ENCODE measurements at regions not wholly inside any gene's neighbourhood (a gene's known extent, or its start where the extent isn't known, plus 50 kb on each side); places are given as distances from the start of the nearest gene placed in this dataset.

DNA sequence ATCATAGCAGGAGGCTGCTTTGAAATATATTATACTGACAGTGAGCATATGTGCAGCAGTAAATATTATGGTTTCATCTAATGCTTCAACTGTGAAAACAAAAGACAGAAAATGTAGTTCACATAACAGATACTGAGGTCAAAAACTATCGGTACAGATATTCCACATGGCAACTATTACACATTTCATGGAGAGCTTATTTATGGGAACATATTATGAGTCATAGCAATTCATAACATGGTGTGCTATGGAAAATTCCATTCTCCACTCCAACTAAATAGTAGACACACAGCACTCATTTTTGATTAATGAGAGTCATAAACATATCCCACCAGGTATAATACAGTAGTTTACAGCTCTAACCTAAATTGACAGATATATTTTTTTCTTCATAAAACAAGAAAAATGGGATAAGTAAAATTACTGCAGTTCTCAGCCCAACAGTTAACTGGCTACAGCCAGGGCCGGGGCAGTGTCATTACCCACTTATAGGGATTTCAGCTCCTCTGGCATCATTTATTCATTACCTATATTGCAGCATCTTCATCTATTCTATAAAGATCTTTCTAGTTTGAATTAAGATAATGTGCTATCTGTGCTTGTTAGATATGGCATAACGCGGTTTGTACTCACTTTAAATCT is 475.6 kb upstream of the KLF6 start:
- Histone ChIP-seq H3K27ac (peak overlapping the region in 2 of 3 donors; percentile 27 to 45), H3K4me1 (peaks cover 0 to 5% of the 10 kb centered on the region in 2 donors), H3K27me3 (no peaks in the 10 kb centered on the region), H3K36me3 (no peaks in the 10 kb centered on the region), H3K4me3 (replicated peaks in 1 of 3) (no peak overlapping the region), H3K9me3 (no peaks in the 10 kb centered on the region)
- intact Hi-C loops (cut with DNase I) = no loop called here
- DNase-seq = no peak
- no peak for TF ChIP-seq POLR2A (IDR thresholded peaks at IDR 0.05)
- TF ChIP-seq, protein P1, sequence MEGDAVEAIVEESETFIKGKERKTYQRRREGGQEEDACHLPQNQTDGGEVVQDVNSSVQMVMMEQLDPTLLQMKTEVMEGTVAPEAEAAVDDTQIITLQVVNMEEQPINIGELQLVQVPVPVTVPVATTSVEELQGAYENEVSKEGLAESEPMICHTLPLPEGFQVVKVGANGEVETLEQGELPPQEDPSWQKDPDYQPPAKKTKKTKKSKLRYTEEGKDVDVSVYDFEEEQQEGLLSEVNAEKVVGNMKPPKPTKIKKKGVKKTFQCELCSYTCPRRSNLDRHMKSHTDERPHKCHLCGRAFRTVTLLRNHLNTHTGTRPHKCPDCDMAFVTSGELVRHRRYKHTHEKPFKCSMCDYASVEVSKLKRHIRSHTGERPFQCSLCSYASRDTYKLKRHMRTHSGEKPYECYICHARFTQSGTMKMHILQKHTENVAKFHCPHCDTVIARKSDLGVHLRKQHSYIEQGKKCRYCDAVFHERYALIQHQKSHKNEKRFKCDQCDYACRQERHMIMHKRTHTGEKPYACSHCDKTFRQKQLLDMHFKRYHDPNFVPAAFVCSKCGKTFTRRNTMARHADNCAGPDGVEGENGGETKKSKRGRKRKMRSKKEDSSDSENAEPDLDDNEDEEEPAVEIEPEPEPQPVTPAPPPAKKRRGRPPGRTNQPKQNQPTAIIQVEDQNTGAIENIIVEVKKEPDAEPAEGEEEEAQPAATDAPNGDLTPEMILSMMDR (IDR thresholded peaks at IDR 0.05) = no peak
- 89 to 91% methylated on average over 4 of the region's 4 CpGs for WGBS, 2 donors

DNA sequence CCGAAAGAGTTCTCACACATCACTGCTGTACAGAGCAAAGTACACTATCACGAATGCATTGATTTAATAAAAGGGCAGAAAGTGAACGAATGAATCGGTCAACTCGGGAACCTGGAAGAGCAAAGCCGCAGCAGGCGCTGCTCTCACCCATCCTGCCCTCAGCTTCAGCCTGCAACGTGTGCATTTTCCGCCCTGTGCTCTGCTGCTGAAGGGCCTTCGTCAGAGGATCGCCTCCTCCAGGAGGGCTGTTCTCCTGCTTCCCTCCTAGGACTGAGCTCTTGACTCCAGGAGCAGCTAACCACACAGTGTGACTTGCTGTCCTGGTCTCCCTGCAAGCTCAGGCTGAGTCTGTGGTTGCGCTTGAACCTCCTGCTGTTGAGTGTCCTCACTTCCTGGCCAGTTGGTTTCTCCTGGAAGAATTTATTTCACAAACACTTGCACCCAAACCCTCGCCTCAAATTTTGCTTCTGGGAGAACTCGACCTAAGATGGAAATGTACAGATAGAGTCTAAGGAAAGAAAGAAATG is 473.0 kb upstream of the KLF6 start:
- no peak for DNase-seq
- H3K9me3 ChIP-seq = no peaks in the 10 kb centered on the region
- no peak overlapping the region for H3K27ac ChIP-seq
- no peaks in the 10 kb centered on the region for H3K4me1 ChIP-seq
- no peaks in the 10 kb centered on the region for H3K36me3 ChIP-seq
- H3K4me3 ChIP-seq (replicated peaks in 1 of 3) = no peak overlapping the region
- intact Hi-C loops (cut with DNase I) = no loop called here
- 91 to 92% methylated on average over 14 of the region's 14 CpGs for WGBS, 2 donors
- TF ChIP-seq, protein P1 (IDR thresholded peaks at IDR 0.05) = no peak
- no peak for TF ChIP-seq POLR2A (IDR thresholded peaks at IDR 0.05)
- H3K27me3 ChIP-seq = no peaks in the 10 kb centered on the region

- Histone ChIP-seq H3K27me3 (no peaks in the 10 kb centered on the region), H3K36me3 (no peaks in the 10 kb centered on the region), H3K4me1 (no peaks in the 10 kb centered on the region), H3K27ac (no peak overlapping the region), H3K9me3 (no peaks in the 10 kb centered on the region), H3K4me3 (replicated peaks in 1 of 3) (no peak overlapping the region)
- DNase-seq = no peak
- intact Hi-C loops (cut with DNase I) = no loop called here
- WGBS, 2 donors = 95 to 98% methylated on average over 2 of the region's 2 CpGs
- TF ChIP-seq POLR2A (IDR thresholded peaks at IDR 0.05) = no peak
- TF ChIP-seq, protein P1 (IDR thresholded peaks at IDR 0.05) = no peak
These were observed 472.0 kb upstream of the KLF6 start for GRCh38 chr10:4256971-4257370.

DNA sequence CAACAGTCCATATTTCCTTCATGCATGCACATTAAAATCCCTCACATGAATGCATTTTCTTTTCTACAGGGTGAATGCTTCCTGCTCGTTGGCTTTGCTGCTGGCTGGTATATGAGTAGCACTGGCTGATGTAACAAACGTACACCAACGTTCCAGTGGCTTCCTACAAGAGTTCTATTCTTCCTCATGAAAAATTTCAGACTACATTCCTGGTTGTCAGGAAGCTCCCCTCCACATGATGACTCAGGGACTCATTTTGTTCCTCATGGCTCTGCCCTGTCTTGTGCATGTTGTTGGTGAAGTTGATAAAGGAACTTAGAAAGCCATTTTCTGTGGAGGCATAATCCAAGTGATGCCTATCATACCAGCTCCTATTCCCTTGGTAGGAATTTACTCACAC is 470.7 kb upstream of the KLF6 start:
- no peaks in the 10 kb centered on the region for H3K4me1 ChIP-seq
- no peak overlapping the region for H3K27ac ChIP-seq
- TF ChIP-seq, protein P1 (IDR thresholded peaks at IDR 0.05) = no peak
- no peak for TF ChIP-seq POLR2A (IDR thresholded peaks at IDR 0.05)
- H3K27me3 ChIP-seq = no peaks in the 10 kb centered on the region
- no peaks in the 10 kb centered on the region for H3K9me3 ChIP-seq
- no peak for DNase-seq
- WGBS, 2 donors = 83 to 92% methylated on average over 3 of the region's 3 CpGs
- no peak overlapping the region for H3K4me3 ChIP-seq (replicated peaks in 1 of 3)
- no peaks in the 10 kb centered on the region for H3K36me3 ChIP-seq
- intact Hi-C loops (cut with DNase I) = no loop called here

DNA sequence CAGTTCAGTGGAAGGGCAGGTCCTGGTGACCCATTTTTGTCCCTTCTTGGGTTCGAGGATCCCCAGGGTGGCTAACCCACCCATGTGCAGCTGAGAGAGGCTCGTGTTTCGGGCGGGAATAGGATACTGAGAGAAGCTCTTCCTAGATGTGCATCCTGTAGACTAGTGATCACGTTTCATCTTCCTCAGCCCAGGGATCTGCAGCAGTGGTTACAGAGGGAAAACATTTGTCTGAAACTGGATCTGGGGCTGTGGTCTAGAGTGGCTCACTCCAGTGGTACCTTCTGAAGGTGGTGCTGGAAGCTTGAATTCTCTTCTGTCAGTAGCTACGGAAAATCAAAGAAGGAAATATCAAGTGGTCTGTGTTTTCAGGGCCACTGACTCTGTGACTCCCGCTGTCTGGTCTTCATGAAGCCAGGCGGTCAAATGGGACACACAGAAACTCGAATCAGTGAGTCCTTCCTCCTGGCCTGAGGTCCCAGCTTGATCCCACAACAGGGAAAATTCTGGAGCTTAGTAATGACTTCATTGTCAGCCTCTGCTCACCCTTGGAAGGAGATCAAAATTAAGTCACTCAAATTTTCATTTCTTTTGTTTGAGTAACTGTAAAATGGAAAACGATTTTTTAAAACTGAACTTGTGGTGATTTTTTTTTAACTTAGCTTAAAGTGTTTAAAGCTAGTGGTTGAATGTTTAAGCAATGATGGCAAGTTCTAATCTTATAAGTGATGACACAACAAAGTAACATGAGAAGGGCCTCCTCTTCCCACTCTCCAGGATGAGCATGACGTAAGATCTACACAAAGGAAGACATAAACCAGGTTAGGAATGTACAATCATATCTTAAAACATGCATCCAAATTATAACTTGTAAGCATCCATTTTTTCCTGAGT is 469.3 kb upstream of the KLF6 start:
- intact Hi-C loops (cut with DNase I) = no loop called here
- WGBS, 2 donors = 85 to 92% methylated on average over 11 of the region's 11 CpGs
- no peaks in the 10 kb centered on the region for H3K27me3 ChIP-seq
- no peaks in the 10 kb centered on the region for H3K9me3 ChIP-seq
- H3K4me3 ChIP-seq (replicated peaks in 1 of 3) = no peak overlapping the region
- H3K27ac ChIP-seq = no peak overlapping the region
- H3K36me3 ChIP-seq = no peaks in the 10 kb centered on the region
- TF ChIP-seq POLR2A (IDR thresholded peaks at IDR 0.05) = no peak
- TF ChIP-seq, protein P1 (IDR thresholded peaks at IDR 0.05) = no peak
- DNase-seq = no peak
- no peaks in the 10 kb centered on the region for H3K4me1 ChIP-seq

Measured in thyroid gland (tissue), 4 donors.